Gastroesophageal sphincter (tissue), 4 donors: ENCODE measurements at regions not wholly inside any gene's neighbourhood (a gene's known extent, or its start where the extent isn't known, plus 50 kb on each side); places are given as distances from the start of the nearest gene placed in this dataset.

Experiments used
- ATAC-seq: fragments of 150-250 bp; one replicate; pipeline ENCODE4 v1.9.1; 2016; ENCODE audit warnings: mild to moderate bottlenecking, moderate library complexity
- H3K27ac ChIP-seq, 4 donors: fragments of 200-600 bp; sonication (generic) in 3 of 4; 1 replicate in 3 of 4; 2 replicates in 1 of 4; pipeline ENCODE4 v1.5.1; 2016 to 2019
- H3K27me3 ChIP-seq: fragments of 200-600 bp; sonication (generic); one replicate; pipeline ENCODE4 v1.5.1; 2019
- H3K36me3 ChIP-seq, 2 donors: fragments of 200-600 bp; sonication (generic); one replicate each; pipeline ENCODE4 v1.5.1; 2019; ENCODE audit warnings: control low read depth in 1 of 2
- H3K4me1 ChIP-seq, 3 donors: fragments of 200-600 bp; sonication (generic); 1 replicate in 2 of 3; 2 replicates in 1 of 3; pipeline ENCODE4 v1.5.1; 2016 to 2019; ENCODE audit warnings: control low read depth in 2 of 3
- H3K4me3 ChIP-seq, 2 donors: fragments of 200-600 bp; sonication (generic); one replicate each; pipeline ENCODE4 v1.5.1; 2019; ENCODE audit warnings: mild to moderate bottlenecking in 1 of 2, moderate library complexity in 1 of 2
- H3K9me3 ChIP-seq, 3 donors: fragments of 200-600 bp; sonication (generic); one replicate each; pipeline ENCODE4 v1.5.1; 2017 to 2019; ENCODE audit warnings: control low read depth in 2 of 3
- CTCF ChIP-seq, 4 experiments: fragments of 200-600 bp in 2 of 4; fragments of 450-650 bp in 2 of 4; sonication (generic) in 1 of 4; IDR thresholded peaks; one replicate each; pipeline ENCODE4 v1.5.1; 2017 to 2019; ENCODE audit warnings: antibody characterized with exemption in 4 of 4, mild to moderate bottlenecking in 2 of 4, moderate library complexity in 2 of 4
- EP300 ChIP-seq: sonication (generic); formaldehyde crosslinking; IDR thresholded peaks from one replicate; pipeline ENCODE4 v1.6.1; 2017; ENCODE audit warnings: antibody characterized with exemption, mild to moderate bottlenecking
- POLR2A ChIP-seq, 2 donors: fragments of 450-650 bp; IDR thresholded peaks; one replicate each; pipeline ENCODE4 v1.6.1; 2017; ENCODE audit warnings: antibody characterized with exemption in 2 of 2, mild to moderate bottlenecking in 2 of 2, moderate library complexity in 1 of 2
- POLR2AphosphoS5 ChIP-seq: sonication (generic); formaldehyde crosslinking; IDR thresholded peaks from one replicate; pipeline ENCODE4 v1.6.1; 2017; ENCODE audit warnings: antibody characterized with exemption
- WGBS, 2 donors: methylation state at CpG; one replicate each; pipeline ENCODE4 v1.1.5; 2018; ENCODE audit warnings: low coverage in 1 of 2; 5-methylcytosine and 5-hydroxymethylcytosine counted together

- H3K27ac ChIP-seq: no peak overlapping the region
- TF ChIP-seq POLR2AphosphoS5 (peak; percentile 32), EP300 (no peak), POLR2A (IDR thresholded peaks at IDR 0.05) (no peak)
- WGBS, 2 donors: 52 to 93% methylated on average over 2 of the region's 2 CpGs
- no peaks in the 10 kb centered on the region for H3K27me3 ChIP-seq
- ATAC-seq: peak; percentile 25
- H3K4me3 ChIP-seq: no peak overlapping the region
- peaks cover 0 to 4% (median 0%) of the 10 kb centered on the region in 3 donors for H3K4me1 ChIP-seq
- H3K36me3 ChIP-seq: no peaks in the 10 kb centered on the region
- no peaks in the 10 kb centered on the region for H3K9me3 ChIP-seq
These were observed 430.7 kb upstream of the CBLB start for GRCh38 chr3:106299300-106300098.

- H3K36me3 ChIP-seq: no peaks in the 10 kb centered on the region
- no peak overlapping the region for H3K27ac ChIP-seq
- no peak for TF ChIP-seq POLR2A (IDR thresholded peaks at IDR 0.05)
- no peak for TF ChIP-seq EP300
- TF ChIP-seq CTCF (IDR thresholded peaks at IDR 0.05): no peak
- no peak for TF ChIP-seq POLR2AphosphoS5
- H3K4me3 ChIP-seq: no peak overlapping the region
- H3K27me3 ChIP-seq: no peaks in the 10 kb centered on the region
- no peak for ATAC-seq
- H3K4me1 ChIP-seq: peaks cover 0 to 4% (median 0%) of the 10 kb centered on the region in 3 donors
- 53 to 72% methylated on average over 5 of the region's 5 CpGs for WGBS, 2 donors
- no peaks in the 10 kb centered on the region for H3K9me3 ChIP-seq
These were observed 433.8 kb upstream of the CBLB start for GRCh38 chr3:106302451-106303221.

GRCh38 chr3:106303766-106304165 is 435.0 kb upstream of the CBLB start:
- no peaks in the 10 kb centered on the region for H3K9me3 ChIP-seq
- ATAC-seq: no peak
- H3K4me1 ChIP-seq: peaks cover 0 to 4% (median 0%) of the 10 kb centered on the region in 3 donors
- no peak overlapping the region for H3K4me3 ChIP-seq
- no peaks in the 10 kb centered on the region for H3K36me3 ChIP-seq
- H3K27me3 ChIP-seq: no peaks in the 10 kb centered on the region
- TF ChIP-seq POLR2A (IDR thresholded peaks at IDR 0.05) (no peak), EP300 (no peak), CTCF (IDR thresholded peaks at IDR 0.05) (no peak), POLR2AphosphoS5 (no peak)
- no peak overlapping the region for H3K27ac ChIP-seq

GRCh38 chr3:106305127-106305526 is 436.3 kb upstream of the CBLB start:
- Histone ChIP-seq H3K4me3 (no peak overlapping the region), H3K36me3 (no peaks in the 10 kb centered on the region), H3K9me3 (no peaks in the 10 kb centered on the region), H3K27ac (no peak overlapping the region), H3K4me1 (no peaks in the 10 kb centered on the region), H3K27me3 (no peaks in the 10 kb centered on the region)
- 78 to 95% methylated on average over 2 of the region's 2 CpGs for WGBS, 2 donors
- ATAC-seq: no peak
- TF ChIP-seq EP300: no peak

- Histone ChIP-seq H3K9me3 (no peaks in the 10 kb centered on the region), H3K27ac (no peak overlapping the region), H3K36me3 (no peaks in the 10 kb centered on the region), H3K27me3 (no peaks in the 10 kb centered on the region), H3K4me1 (no peaks in the 10 kb centered on the region), H3K4me3 (no peak overlapping the region)
- TF ChIP-seq CTCF (IDR thresholded peaks at IDR 0.05): no peak
- no peak for TF ChIP-seq EP300
- no peak for TF ChIP-seq POLR2A (IDR thresholded peaks at IDR 0.05)
- TF ChIP-seq POLR2AphosphoS5: no peak
- 80 to 82% methylated on average over 1 of the region's 1 CpG for WGBS, 2 donors
- ATAC-seq: no peak
These were observed 437.1 kb upstream of the CBLB start for GRCh38 chr3:106305882-106306435.
